ENCODE measurements at regions not wholly inside any gene's neighbourhood (a gene's known extent, or its start where the extent isn't known, plus 50 kb on each side); places are given as distances from the start of the nearest gene placed in this dataset.
A peak's percentile ranks its signal among the peaks of the same experiment; 100 is the strongest.

DNA sequence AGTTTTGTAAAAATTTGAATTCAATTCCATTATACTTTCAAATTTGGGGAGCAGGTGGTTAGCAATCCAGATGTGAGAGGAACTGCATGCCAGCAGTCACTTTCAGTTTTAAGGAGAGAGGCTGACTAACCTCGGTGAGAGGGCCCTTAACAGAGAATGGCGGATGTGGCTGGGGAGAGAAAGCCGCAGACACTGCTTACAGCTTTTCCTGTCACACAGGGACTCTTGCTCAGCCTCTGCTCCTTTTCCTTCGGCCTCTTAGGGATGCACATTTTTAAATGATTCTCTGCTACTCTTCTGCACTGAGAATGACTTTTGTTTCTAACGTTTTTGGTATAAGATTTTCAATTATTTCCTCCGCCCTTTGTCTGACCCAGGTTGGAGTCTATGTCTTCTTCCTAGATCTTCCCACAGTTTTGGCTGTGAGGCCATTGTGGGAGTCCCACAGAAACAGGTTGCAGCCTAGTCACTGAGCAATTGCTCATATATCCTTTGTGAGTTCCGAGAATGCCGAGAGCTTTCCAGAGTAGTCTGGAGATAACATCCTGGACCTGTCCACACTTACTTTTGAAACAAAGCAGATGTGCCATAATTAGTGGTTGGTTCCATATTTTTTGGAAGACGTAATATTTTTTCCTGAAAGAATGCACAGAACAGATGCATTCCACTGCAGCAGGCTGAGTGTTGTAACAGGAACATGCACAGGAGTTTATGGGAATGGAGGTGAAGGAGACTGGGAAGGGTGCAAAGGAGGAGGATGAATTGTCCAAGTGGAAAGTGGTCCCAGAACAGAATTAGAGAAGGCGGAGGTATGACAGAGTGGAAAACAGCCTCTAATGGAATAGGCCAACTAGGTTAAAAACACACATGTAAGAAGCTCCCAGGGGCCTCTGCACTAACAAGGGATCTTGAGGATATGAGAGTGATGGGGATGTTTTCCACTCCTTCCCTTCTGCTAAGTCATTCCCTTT, 168.0 kb upstream of the ZNF32 start:
- peak; percentile 55 for DNase-seq (ENCODE audit: low read depth)

DNA sequence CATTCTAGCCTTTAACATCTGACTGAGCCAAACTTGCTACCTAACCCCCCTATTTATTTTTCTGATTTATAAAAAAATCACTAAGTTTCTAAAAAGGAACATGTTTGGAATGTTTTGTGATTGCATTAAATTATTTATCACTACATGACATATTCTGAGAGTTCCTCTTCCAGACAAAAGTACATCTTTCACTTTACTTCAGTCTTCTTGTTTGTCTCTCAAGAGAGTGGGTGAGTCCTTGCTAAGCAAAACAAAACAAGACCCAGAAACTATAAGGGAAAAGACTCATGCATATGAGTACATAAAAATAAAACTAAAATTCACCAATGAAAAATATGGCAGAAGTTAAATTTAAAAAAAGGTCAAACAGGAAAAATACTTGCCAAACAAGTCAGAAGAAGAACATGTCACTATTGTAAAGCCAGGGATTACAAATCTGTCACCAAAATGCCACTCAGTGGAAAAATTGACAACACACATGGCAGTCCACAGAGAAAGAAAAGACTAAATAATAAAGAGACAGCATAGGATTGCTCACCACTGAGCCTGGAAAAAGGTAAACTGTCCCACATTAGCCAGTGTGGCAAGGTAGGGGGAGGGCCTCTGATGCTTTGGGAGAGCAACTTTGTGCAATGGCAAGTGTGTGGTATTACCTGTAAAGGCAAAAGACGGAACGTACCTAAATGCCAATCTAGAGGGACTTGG, 166.7 kb upstream of the ZNF32 start:
- no peak for DNase-seq (ENCODE audit: low read depth)

DNA sequence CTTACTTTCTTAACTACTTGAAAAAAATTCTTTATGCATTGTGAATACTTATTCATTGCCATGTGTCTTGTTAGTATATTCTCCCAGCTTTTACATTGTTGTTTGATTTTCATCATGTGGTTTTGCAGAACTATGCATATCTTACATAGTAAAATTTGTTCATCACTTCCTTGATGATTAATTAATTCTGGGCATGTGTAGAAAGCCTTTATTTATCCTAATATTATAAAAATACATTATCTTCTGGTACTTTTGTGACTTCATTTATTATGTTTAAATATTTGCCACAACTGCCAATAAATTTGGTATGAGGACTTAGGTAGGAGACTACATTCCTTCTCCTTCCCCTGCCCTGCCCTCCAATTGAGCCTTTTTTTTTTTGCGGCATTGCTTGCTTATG, 166.0 kb upstream of the ZNF32 start:
- DNase-seq (ENCODE audit: low read depth): no peak

DNA sequence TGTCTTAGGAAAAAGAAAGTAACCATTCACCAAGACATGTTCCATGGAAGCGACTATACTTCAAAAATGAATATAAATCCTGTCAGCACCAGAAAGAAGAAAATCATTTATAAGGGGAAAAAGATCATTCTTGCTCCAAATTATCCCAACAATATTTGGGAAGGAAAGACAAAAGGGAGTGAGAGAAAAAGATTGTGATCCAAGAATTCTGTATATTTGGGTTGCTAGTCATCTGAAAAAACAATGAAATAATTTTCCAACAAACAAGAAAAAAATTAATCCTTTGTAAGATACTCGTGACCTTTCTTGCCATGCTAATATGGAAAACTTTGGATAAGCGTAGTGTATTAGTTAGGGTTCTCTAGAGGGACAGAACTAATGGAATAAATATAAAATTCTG, 163.2 kb upstream of the ZNF32 start:
- no peak for DNase-seq (ENCODE audit: low read depth)

DNA sequence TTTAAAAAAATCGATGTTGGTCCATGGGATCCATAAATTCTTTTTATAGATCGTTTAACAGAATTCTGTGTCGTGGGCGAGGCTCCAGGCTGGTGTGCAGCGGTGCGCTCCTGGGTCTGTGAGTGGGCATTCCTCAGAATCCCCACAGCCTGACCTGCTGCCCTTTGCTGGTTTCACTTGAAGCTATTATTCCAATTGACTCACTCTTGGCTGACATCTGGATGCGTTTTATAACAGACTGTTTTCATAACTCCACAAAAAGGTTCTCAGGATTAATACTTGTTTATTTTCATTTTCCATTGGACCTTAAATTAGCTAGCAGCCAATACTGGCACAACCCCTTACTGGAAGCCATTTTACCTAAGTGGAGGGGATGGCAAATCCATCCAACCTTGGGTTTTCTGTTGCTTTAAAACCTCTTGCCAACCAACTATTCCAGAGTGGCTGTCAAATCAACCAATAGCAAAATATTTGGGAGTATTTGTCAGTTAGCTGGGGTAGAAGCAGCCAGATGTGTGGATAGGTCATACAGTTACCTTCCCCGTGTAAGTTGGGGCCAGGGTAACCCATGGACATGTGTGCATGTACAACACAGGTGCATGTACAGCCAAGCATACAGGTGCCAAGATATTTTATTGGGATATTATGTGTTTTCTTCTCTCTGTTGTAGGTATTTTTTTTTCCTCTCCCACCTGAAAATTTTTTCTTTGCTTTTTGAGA, 160.7 kb upstream of the ZNF32 start:
- peak; percentile 71 for DNase-seq (ENCODE audit: low read depth)

DNA sequence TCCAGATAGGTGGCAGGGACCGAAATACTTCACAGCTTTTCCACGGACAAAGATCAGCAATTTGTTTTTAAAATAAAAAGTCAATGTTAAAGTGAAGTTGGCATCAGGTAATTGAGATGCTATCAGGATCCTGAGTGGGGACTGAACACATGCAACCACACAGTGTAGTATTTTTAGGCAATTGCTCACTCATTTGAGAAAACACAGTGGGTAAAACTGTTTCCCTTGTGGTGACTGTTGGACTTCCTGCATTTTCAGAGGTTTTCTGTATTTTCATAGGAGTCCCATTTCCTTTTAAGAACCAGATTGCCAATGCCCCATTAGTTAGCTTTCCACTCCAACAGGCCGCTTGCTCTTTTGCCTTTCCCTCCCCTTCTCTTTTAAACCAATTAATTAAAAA, 159.5 kb upstream of the ZNF32 start:
- DNase-seq (ENCODE audit: low read depth): no peak

DNA sequence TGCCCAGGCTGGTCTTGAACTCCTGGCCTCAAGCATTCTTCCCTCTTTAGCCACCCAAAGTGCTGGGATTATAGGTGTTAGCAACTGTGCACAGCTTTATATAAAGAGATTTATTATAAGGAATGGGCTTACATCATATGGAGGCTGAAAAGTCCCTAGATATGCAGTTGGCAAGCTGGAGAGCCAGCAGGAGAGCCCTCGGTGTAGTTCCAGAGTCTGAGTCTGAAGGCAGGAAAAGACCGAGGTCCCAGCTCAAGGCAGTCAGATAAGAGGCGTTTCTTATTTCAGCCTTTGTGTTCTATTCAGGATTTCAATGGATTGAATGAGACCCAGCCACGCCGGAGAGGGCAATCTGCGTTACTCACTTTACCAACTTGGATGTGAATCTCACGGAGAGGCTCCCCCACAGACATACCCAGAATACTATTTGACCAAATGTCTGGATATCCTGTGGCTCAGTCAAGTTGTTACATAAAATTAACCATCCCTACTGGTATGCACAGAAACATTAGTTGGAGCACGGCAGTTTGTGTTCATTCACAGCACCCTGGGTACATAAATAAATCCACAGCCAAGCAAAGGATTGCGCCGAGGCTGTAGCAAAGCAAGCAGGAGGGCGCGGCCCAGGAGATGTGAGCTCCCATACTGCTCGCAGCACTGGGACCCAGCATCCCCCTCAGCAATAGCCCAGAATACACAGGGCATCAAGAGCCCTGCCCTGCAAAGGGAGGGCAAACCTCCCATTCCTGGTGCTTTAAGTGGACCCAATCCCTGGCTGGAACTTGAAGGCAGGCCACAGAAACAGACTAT, 158.4 kb upstream of the ZNF32 start:
- DNase-seq (ENCODE audit: low read depth): no peak

DNA sequence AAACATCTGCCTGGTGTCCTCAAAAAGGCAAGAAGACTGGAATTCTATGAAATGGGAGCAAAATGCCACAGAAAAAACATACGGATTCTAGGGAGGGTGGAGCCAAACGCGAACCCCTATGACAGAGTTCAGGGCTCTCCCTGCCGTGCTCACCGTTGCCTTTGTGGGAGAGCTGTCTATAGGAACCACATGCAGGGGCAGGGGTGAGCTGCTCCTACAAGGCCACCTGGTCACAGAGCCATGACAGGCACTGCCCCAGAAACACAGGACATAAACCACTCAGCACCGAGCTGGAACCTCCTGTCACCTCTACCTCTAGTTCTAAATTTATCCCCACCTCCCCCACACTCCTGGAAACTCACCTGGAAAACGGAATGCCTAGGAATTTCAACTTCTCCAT, 155.1 kb upstream of the ZNF32 start:
- no peak for DNase-seq (ENCODE audit: low read depth)

DNA sequence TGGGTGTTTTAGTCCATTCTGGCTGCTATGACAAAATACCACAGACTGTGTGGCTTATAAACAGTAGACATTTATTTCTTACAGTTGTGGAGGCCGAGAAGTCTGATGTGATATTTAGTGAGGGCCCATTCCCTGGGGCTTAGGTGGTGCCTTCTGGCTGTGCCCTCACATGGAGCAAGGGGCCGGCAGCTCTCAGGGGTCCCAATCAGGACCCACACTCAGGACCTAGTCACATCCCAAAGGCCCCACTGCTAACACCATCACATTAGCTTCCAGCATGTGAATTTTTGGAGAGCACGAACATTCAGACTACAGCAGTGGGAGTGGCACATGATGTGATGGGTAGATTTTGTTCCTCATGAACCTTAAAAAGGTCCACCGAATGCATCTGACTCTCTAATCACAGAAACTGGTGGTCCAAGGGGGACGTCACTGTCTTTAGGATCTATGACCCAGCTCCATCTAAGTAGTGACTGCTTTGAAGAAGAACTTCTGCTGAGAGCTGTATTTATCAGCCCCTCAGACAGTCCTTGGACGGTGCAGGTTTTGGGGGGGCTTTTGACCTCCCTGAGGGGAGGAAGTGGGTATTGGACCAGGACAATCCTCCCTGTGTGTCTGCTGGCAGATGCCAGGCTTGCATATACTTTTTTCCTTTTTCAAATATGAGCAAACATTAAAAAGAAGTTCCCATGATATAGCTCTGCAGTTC, 154.5 kb upstream of the ZNF32 start:
- no peak for DNase-seq (ENCODE audit: low read depth)

DNA sequence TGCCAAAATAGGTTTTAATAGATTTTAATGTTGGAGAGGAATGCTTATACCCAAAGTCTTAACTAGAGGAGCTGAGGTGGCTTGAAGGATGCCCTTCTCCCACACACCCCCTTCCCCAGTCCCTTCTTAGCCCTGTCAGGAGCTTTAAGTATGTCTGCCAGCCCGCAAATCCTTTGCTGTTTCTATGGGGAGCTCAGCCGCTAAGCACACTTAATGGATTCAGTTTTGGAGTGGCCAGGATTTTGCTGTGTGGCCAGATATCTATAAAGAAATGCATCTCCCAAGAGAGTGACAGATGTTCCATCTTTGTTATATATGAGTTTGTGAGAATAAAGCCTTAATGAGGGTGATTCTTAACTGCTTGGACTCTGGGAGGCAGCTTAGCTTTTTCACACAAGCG, 152.9 kb upstream of the ZNF32 start:
- DNase-seq (ENCODE audit: low read depth): no peak

DNA sequence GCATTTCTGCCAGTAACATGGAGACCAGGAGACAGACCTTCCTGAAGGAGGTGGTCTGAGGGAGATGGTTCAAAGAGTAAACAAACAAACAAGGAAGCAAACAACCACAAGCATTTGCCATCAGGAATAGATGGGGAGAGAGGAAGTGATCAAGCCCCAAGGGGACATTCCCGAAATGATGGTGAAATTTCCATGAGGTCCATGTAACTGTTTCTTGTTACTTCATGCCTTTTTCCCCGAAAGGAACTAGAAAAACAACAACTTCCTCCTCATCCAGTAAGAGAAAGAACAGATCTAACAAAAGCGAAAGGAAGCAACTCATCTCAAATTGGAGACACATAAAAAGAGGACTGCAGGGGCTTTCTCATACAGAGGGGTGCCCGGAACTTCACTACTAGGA, 152.5 kb upstream of the ZNF32 start:
- DNase-seq (ENCODE audit: low read depth): no peak

DNA sequence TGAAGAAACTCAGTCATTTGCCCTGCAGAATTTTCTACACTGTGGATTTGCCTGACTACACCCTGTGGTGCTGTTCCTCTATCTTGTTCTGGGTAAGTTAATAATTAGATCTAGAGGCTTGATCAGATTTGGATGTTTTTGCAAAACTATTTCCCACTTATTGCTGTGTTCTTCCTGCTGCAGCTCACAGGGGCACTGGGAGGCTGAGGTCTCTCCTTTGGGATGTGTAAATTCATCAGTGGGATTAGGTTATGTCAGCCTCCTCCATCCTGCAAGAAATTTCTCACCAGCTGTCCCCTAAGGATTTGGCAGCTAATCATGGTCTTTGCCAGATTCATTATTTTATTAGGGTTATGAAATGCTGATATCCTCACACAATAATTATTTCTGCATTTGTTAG, 148.1 kb upstream of the ZNF32 start:
- no peak for DNase-seq (ENCODE audit: low read depth)

DNA sequence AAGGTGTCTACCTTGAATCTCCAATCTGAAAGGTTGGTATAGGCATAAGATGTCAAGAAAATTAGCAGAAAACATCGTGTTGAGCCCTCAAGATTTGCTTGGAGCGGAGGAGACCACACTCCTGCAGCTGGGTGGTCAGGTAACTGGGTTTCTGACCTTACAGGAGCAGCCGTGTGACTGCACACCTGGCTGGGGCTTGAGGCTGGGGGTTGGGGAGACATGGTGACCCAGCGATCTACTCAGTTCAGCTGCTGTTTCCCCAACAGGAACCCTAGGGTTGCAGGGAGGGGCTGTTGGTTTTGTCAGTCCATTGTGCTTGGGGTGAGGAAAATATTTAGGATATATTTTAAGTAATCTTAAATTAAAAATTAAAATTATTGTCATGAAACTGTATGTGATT, 147.0 kb upstream of the ZNF32 start:
- no peak for DNase-seq (ENCODE audit: low read depth)

DNA sequence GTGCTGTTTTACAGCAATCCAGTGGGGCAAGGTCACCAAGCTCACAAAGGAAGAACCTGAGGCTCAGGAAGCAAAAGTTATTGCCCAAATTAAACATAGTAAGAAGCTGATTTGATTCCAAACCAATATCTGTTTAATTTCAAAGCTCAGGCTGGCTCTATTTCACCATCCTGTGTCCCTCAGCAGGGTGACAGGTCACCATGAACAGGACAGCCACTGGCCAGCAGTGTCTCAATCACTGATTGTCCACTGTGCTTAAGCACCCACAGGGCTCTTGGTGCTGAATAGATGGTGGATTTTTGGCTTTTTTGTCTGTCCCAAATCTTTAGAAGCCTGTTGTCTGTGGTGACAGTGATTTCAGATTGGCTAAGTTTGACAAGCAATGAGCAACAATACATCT, 146.4 kb upstream of the ZNF32 start:
- no peak for DNase-seq (ENCODE audit: low read depth)

DNA sequence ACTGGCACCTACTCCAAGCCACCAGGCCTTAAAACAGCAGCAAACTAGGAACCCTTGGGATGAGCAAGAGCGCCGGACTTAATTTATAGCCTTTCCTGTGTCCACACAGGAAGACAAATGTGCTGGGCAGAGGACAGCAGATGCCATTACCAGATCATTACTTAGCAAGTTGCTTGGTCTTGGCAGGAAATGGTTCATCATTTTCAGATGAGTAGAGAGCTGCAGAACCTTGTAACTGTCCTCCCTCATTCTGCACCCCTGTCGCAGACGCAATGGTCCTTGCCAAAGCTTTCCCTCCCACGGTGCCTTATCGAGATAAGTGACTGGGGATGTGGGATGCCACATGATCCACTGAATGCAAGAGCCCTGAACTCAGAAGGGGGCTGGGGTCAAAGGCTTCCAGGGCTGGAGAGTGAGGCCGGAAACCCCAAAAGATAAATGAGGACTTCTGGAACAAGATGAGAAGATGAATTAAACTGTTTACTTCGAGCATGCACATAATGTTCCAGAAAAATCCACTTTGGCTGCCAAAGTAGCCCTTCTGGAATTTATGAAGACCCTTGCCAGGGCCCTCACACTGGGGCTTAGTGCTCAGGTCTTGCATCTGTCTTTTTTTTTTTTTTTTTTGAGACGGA, 145.6 kb upstream of the ZNF32 start:
- no peak for DNase-seq (ENCODE audit: low read depth)

DNA sequence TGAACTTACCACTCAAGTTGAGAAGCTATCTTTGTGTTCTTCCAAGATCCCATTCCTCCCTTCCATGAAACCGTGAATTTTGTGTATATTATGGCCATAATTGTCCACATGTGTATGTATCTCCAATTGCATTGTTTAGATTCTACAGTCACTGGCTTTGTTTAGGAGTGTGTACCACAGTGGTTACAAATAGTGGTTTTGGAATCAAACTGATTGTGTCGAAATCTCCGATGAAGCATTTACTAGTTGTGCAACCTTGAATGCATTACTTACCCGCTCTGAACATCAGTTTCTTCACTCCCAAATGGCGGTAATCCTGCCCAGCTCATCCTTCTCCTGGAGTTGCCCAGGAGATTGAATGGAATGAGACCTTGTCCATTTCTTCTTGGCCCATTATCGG, 145.0 kb upstream of the ZNF32 start:
- DNase-seq (ENCODE audit: low read depth): no peak

DNA sequence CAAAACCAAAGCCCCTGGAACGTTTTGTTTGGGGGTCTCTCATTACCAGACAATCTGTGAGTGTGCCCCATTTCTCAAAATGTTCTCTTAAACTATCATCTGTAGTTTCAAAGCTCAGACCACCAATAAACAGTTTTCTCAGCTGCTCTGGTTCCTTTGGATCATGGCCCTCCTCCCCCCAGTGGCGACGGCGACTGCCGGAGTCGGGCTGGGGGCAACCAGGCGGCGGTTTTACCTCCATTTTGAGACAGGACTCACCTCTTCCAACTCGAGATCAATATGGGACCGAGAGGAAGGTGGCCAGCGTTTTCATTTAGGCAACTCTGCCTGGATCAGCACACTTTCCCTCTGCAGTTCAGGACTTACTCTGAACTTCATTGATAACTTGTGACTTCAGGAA, 141.5 kb upstream of the ZNF32 start:
- no peak for DNase-seq (ENCODE audit: low read depth)

DNA sequence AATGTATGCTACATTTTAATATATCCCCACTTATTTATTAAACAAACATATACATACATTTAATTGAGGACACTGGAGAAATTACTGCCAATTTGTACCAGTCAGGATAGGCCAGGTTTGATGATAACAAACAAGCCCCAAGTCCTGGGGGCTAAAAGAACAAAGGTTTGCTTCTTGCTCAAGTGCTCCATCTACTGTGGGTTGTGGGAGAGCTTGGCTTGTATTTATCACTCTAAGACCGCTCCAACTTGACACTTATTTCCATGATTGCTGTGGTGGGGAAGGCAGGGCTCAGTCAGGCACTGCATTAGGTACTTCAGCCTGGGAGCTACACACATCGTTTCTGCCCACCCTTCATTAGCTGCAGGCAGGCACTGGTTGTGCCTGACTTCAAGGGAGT, 136.6 kb upstream of the ZNF32 start:
- no peak for DNase-seq (ENCODE audit: low read depth)

DNA sequence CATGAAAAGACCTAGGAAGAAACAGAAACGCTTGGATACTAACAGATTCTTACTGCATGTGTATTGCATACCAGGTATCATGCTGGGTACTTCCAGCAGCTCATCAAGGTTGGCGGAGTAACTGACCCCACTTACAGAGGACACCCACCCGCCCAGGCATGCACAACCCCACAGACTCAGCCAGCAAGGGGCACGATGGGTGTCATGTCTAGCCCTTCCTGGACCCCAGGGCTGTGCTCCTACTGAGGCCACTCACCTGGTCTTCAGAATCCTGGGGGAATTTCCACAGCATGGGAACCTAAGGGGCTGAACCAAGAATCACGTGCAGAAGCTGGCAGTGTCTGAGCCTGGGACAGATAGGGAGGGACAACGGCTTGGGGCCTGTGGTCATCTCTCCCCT, 134.1 kb upstream of the ZNF32 start:
- no peak for DNase-seq (ENCODE audit: low read depth)

DNA sequence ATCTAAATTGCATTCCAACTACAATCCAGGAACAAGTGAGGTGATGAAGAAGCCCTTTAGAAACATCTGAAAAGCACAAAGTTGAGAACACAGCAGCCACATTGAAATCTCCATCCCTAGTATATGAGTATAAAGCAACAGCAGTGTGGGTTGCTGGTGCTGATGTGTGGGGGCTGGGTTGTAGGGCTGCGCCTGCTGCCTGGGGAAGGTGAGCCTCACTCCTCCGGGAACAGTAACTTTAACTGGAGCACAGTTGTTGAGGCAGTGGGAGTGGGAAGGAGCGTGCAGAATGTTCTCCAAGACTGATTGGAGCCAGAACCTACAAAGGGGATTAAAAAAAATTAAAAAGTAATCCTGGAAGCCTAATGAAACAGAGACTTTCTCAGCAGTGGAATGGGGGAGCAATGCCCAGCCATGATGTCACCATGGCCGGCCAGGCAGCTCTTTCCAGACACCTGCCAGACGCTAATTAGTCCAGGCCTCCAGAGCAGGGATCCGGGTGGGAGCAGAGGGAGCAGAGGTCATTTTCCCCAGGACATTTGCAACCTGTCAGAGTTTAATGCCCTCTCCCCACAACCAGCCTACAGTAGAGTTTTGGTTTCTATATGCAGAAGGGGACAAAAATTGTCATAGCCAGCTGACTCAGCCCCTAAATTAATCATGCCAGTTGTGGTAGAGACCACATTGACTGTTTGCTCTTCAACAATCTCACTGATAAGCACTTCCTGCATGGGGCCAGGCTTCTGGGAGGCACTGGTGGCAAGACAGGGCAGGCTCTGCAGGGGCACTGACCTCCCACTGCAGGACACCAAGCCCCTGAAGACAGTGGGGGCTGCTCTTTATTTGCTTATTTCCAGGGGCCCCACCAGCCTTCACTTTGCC, 133.0 kb upstream of the ZNF32 start:
- DNase-seq (ENCODE audit: low read depth): no peak
